ENCODE measurements at regions not wholly inside any gene's neighbourhood (a gene's known extent, or its start where the extent isn't known, plus 50 kb on each side); places are given as distances from the start of the nearest gene placed in this dataset.

DNA sequence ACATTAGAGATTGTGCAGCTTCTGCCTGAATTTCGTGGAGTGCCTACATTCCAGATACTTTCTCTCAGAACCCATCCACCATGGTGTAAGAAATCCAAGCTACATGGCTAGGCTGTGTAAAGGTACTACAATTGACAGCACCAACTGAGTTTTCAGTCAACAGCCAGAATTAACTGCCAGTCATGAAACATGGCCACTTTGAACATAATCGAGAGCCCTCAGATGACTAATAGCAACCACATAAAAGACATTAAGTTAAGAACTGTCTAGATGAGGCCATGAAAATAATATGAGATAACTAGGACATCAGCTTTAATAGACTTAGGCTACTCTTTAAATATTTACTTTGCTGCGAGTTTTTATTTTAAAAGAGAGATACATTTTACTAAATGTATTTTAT is 1106.8 kb upstream of the LRRTM3 start:
- CTCF ChIA-PET, result no interaction called here
- Histone ChIP-seq H3K27ac (ENCODE audit: low read depth, low read length, poor library complexity, severe bottlenecking) (no peak overlapping the region), H3K4me3 (ENCODE audit: low read depth, low read length, poor library complexity, severe bottlenecking) (no peak overlapping the region), H3K9me3 (ENCODE audit: low read depth, low read length, poor library complexity, severe bottlenecking) (peaks cover 2% of the 10 kb centered on the region), H3K36me3 (ENCODE audit: insufficient read depth, low read length, poor library complexity, severe bottlenecking) (no peaks in the 10 kb centered on the region), H3K4me1 (ENCODE audit: insufficient read depth, low read length, poor library complexity, severe bottlenecking) (no peaks in the 10 kb centered on the region), H3K27me3 (replicated peaks; ENCODE audit: insufficient read depth, low read depth, low read length, poor library complexity) (no peaks in the 10 kb centered on the region)
- TF ChIP-seq, protein P1, sequence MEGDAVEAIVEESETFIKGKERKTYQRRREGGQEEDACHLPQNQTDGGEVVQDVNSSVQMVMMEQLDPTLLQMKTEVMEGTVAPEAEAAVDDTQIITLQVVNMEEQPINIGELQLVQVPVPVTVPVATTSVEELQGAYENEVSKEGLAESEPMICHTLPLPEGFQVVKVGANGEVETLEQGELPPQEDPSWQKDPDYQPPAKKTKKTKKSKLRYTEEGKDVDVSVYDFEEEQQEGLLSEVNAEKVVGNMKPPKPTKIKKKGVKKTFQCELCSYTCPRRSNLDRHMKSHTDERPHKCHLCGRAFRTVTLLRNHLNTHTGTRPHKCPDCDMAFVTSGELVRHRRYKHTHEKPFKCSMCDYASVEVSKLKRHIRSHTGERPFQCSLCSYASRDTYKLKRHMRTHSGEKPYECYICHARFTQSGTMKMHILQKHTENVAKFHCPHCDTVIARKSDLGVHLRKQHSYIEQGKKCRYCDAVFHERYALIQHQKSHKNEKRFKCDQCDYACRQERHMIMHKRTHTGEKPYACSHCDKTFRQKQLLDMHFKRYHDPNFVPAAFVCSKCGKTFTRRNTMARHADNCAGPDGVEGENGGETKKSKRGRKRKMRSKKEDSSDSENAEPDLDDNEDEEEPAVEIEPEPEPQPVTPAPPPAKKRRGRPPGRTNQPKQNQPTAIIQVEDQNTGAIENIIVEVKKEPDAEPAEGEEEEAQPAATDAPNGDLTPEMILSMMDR (conservative IDR thresholded peaks at IDR 0.05; ENCODE audit: low read depth, low read length), result no peak
- TF ChIP-seq EZH2 (IDR thresholded peaks at IDR 0.05; ENCODE audit: borderline replicate concordance, low read depth, low read length, poor library complexity, severe bottlenecking), result no peak
- POLR2A ChIA-PET (ENCODE audit: low non-redundant PET), result no interaction called here
- intact Hi-C loops (cut with micrococcal nuclease; ENCODE audit: unreplicated experiment), result no loop called here
- no peak for DNase-seq (ENCODE audit: low spot score)
- BruUV-seq (replicated peaks), result no TSS peak

DNA sequence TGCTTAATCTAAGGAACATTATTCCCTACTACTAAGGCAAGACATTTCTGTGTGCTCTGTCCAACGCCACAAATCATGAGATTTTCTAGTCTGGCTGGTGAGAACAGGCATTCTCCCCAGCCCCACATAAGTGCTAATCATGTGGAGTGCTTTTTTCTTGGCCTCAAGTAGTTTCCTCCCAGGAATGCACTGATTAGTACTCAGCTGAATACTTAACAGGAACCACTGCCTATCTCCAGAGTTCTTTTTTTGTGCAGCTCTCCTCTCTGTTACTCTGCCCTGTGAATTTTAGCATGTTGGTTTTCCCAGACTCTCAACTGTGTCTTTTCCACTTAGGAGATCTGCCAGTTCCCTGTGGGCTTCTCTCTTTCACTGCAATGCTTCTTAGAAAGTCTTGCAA is 1098.5 kb upstream of the LRRTM3 start:
- Histone ChIP-seq H3K4me1 (ENCODE audit: insufficient read depth, low read length, poor library complexity, severe bottlenecking) (no peaks in the 10 kb centered on the region), H3K36me3 (ENCODE audit: insufficient read depth, low read length, poor library complexity, severe bottlenecking) (no peaks in the 10 kb centered on the region), H3K27me3 (replicated peaks; ENCODE audit: insufficient read depth, low read depth, low read length, poor library complexity) (no peaks in the 10 kb centered on the region), H3K4me3 (ENCODE audit: low read depth, low read length, poor library complexity, severe bottlenecking) (no peak overlapping the region), H3K9me3 (ENCODE audit: low read depth, low read length, poor library complexity, severe bottlenecking) (peaks cover 8% of the 10 kb centered on the region), H3K27ac (ENCODE audit: low read depth, low read length, poor library complexity, severe bottlenecking) (no peak overlapping the region)
- no TSS peak for BruUV-seq (replicated peaks)
- no peak for DNase-seq (ENCODE audit: low spot score)
- TF ChIP-seq EZH2 (IDR thresholded peaks at IDR 0.05; ENCODE audit: borderline replicate concordance, low read depth, low read length, poor library complexity, severe bottlenecking), result no peak
- TF ChIP-seq, protein P1 (conservative IDR thresholded peaks at IDR 0.05; ENCODE audit: low read depth, low read length), result no peak
- ChIA-PET POLR2A (ENCODE audit: low non-redundant PET) (no interaction called here), CTCF (no interaction called here)
- intact Hi-C loops (cut with micrococcal nuclease; ENCODE audit: unreplicated experiment), result no loop called here

DNA sequence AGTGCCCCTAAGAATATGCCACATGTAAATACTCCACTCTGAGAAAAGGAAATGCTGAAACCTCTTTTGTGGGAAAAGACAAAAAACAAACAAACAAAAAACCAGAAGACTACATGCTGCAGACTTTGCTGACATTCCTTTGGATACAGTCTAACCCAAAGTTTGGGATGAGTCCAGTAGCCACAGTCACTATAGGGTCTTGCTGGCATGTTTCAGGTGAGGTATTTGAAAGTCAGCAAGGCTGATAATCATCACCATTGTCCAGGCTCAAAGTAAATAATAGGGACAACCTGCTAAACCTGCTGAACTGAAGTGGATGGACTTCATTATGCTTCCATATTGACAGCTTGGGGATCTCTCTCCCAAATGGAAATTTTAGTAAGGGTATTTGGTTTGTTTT is 1087.0 kb upstream of the LRRTM3 start:
- BruUV-seq (replicated peaks), result no TSS peak
- H3K27me3 ChIP-seq (replicated peaks; ENCODE audit: insufficient read depth, low read depth, low read length, poor library complexity), result no peaks in the 10 kb centered on the region
- no peaks in the 10 kb centered on the region for H3K36me3 ChIP-seq (ENCODE audit: insufficient read depth, low read length, poor library complexity, severe bottlenecking)
- no peak for DNase-seq (ENCODE audit: low spot score)
- CTCF ChIA-PET, result no interaction called here
- H3K9me3 ChIP-seq (ENCODE audit: low read depth, low read length, poor library complexity, severe bottlenecking), result no peaks in the 10 kb centered on the region
- POLR2A ChIA-PET (ENCODE audit: low non-redundant PET), result no interaction called here
- H3K4me1 ChIP-seq (ENCODE audit: insufficient read depth, low read length, poor library complexity, severe bottlenecking), result no peaks in the 10 kb centered on the region
- no peak overlapping the region for H3K4me3 ChIP-seq (ENCODE audit: low read depth, low read length, poor library complexity, severe bottlenecking)
- intact Hi-C loops (cut with micrococcal nuclease; ENCODE audit: unreplicated experiment), result no loop called here
- H3K27ac ChIP-seq (ENCODE audit: low read depth, low read length, poor library complexity, severe bottlenecking), result no peak overlapping the region
- TF ChIP-seq, protein P1 (conservative IDR thresholded peaks at IDR 0.05; ENCODE audit: low read depth, low read length), result no peak
- no peak for TF ChIP-seq EZH2 (IDR thresholded peaks at IDR 0.05; ENCODE audit: borderline replicate concordance, low read depth, low read length, poor library complexity, severe bottlenecking)

Measured in A673 (cell line).